GM12878 (cell line): ENCODE measurements at regions not wholly inside any gene's neighbourhood (a gene's known extent, or its start where the extent isn't known, plus 50 kb on each side); places are given as distances from the start of the nearest gene placed in this dataset.

Source experiments
- ATAC-seq: fragments of 200-7000 bp; cut with Tn5 transposase; 3 replicates; pipeline ENCODE4 v1.9.1; 2020; ENCODE audit warnings: mild to moderate bottlenecking, moderate library complexity
- BruUV-seq: library from RNA; stranded (reverse); fragments of 400-500 nt; replicated peaks from 2 replicates; lab custom pipeline; 2021; lab: Mats Ljungman, UMichigan
- CTCF ChIA-PET: fragments of 300-600 bp; sonication (Branson Sonifier 250); formaldehyde crosslinking; extraction: SDS; loops from one replicate; lab custom pipeline; 2021; ENCODE audit warnings: inconsistent platforms; lab: Yijun Ruan, JAX
- POLR2A ChIA-PET: fragments of 350-600 bp; formaldehyde crosslinking; extraction: SDS; loops from one replicate; lab custom pipeline; 2021; ENCODE audit warnings: inconsistent platforms; lab: Charles Lee
- RAD21 ChIA-PET: fragments of 300-600 bp; sonication (Branson Sonifier 250); formaldehyde crosslinking; loops from one replicate; lab custom pipeline; 2023; ENCODE audit warnings: antibody characterized with exemption; ENCODE audit not compliant: unreplicated experiment; lab: Charles Lee
- SMC1A ChIA-PET: fragments of 300-600 bp; sonication (Branson Sonifier 250); formaldehyde crosslinking; loops from one replicate; lab custom pipeline; 2023; ENCODE audit not compliant: unreplicated experiment, uncharacterized antibody; lab: Charles Lee
- DNase-seq: peaks from one replicate; pipeline ENCODE4 v3.0.0-alpha.2; 2011; ENCODE audit warnings: low read depth, low spot score
- FAIRE-seq: peaks from 3 replicates; lab custom pipeline; 2011; peaks lifted over from hg19 to GRCh38; lab: Jason Lieb, UNC
- H2AFZ ChIP-seq: 2 replicates; pipeline ENCODE4 v1.6.0; 2011; ENCODE audit warnings: low read depth, low read length, control low read depth; ENCODE audit not compliant: control insufficient read depth
- H3K27ac ChIP-seq: 2 replicates; pipeline ENCODE4 v1.5.1; 2011; ENCODE audit warnings: control low read depth; ENCODE audit not compliant: control insufficient read depth, insufficient read depth
- H3K27me3 ChIP-seq, 2 experiments: replicated peaks in 1 of 2; 2 replicates each; pipeline versions ENCODE4 v1.6.0 to v1.6.1; 2011; ENCODE audit warnings: low read length in 1 of 2; ENCODE audit not compliant: control insufficient read depth in 2 of 2, insufficient read depth in 2 of 2
- H3K36me3 ChIP-seq, 2 experiments: 2 replicates each; pipeline ENCODE4 v1.5.1; 2011; ENCODE audit warnings: low read length in 1 of 2; ENCODE audit not compliant: control insufficient read depth in 2 of 2, insufficient read depth in 2 of 2
- H3K4me1 ChIP-seq: 2 replicates; pipeline ENCODE4 v1.6.1; 2011; ENCODE audit warnings: mild to moderate bottlenecking, low read length, moderate library complexity, mixed read lengths; ENCODE audit not compliant: control insufficient read depth, insufficient read depth
- H3K4me2 ChIP-seq: 2 replicates; pipeline ENCODE4 v1.6.0; 2011; ENCODE audit warnings: control low read depth; ENCODE audit not compliant: control insufficient read depth, insufficient read depth
- H3K4me3 ChIP-seq: fragments of 200-600 bp; sonication (generic); 2 replicates; pipeline ENCODE4 v1.5.1; 2016
- H3K79me2 ChIP-seq: 2 replicates; pipeline ENCODE4 v1.6.0; 2011; ENCODE audit warnings: low read length; ENCODE audit not compliant: control insufficient read depth, insufficient read depth
- H3K9ac ChIP-seq: 2 replicates; pipeline ENCODE4 v1.8.0; 2011; ENCODE audit warnings: low read length, control low read depth, mixed read lengths; ENCODE audit not compliant: control insufficient read depth, insufficient read depth
- H3K9me3 ChIP-seq: replicated peaks from 3 replicates; pipeline ENCODE4 v1.5.1; 2011; ENCODE audit warnings: mild to moderate bottlenecking, low read length; ENCODE audit not compliant: control insufficient read depth, insufficient read depth
- H4K20me1 ChIP-seq: 2 replicates; pipeline ENCODE4 v1.6.0; 2011; ENCODE audit not compliant: control insufficient read depth, insufficient read depth
- CHD2 ChIP-seq: IDR thresholded peaks from 2 replicates; pipeline ENCODE4 v1.6.1; 2011; ENCODE audit warnings: low read depth, low read length, improper control_type of control experiment, borderline replicate concordance
- DPF2 ChIP-seq: fragments of 450-650 bp; IDR thresholded peaks from 2 replicates; pipeline ENCODE4 v1.6.1; 2017; ENCODE audit warnings: mild to moderate bottlenecking
- FOS ChIP-seq: IDR thresholded peaks from 3 replicates; pipeline ENCODE4 v1.6.1; 2011; ENCODE audit warnings: borderline replicate concordance; ENCODE audit not compliant: insufficient read length; ENCODE audit errors: extremely low read depth
- FOXM1 ChIP-seq: IDR thresholded peaks from 2 replicates; pipeline ENCODE4 v1.6.1; 2012; ENCODE audit warnings: low read depth, mild to moderate bottlenecking, inconsistent platforms, low read length, moderate library complexity
- GABPA ChIP-seq: IDR thresholded peaks from 2 replicates; pipeline ENCODE4 v1.6.1; 2014; ENCODE audit warnings: antibody characterized with exemption, low read depth, mild to moderate bottlenecking, inconsistent platforms
- MYC ChIP-seq: IDR thresholded peaks from 2 replicates; pipeline ENCODE4 v1.6.1; 2011; ENCODE audit warnings: mild to moderate bottlenecking, low read length, moderate library complexity, inconsistent platforms; ENCODE audit not compliant: insufficient read depth, insufficient replicate concordance, insufficient read length, severe bottlenecking
- NBN ChIP-seq: fragments of 450-650 bp; IDR thresholded peaks from 2 replicates; pipeline ENCODE4 v1.6.1; 2016
- RAD21 ChIP-seq: IDR thresholded peaks from 2 replicates; pipeline ENCODE4 v1.6.1; 2011; ENCODE audit warnings: mild to moderate bottlenecking, low read depth, low read length, moderate library complexity; ENCODE audit not compliant: insufficient read depth
- RAD51 ChIP-seq: fragments of 450-650 bp; IDR thresholded peaks from 2 replicates; pipeline ENCODE4 v1.6.1; 2016; ENCODE audit warnings: moderate library complexity, mild to moderate bottlenecking, inconsistent platforms
- RB1 ChIP-seq: fragments of 450-650 bp; formaldehyde crosslinking; IDR thresholded peaks from 2 replicates; pipeline ENCODE4 v1.6.1; 2017; ENCODE audit warnings: mild to moderate bottlenecking, borderline replicate concordance
- SMAD5 ChIP-seq: IDR thresholded peaks from 2 replicates; pipeline ENCODE4 v1.6.1; 2016; ENCODE audit warnings: antibody characterized with exemption, low read depth
- SREBF2 ChIP-seq: IDR thresholded peaks from 2 replicates; pipeline ENCODE4 v1.6.1; 2012; ENCODE audit warnings: mild to moderate bottlenecking, low read length
- USF1 ChIP-seq: IDR thresholded peaks from 2 replicates; pipeline ENCODE4 v1.6.1; 2011; ENCODE audit warnings: borderline replicate concordance, low read depth, mild to moderate bottlenecking, moderate library complexity, mixed read lengths, low read length; ENCODE audit not compliant: insufficient read depth; ENCODE audit errors: extremely low read length
- WRNIP1 ChIP-seq: IDR thresholded peaks from 2 replicates; pipeline ENCODE4 v1.6.1; 2011; ENCODE audit warnings: low read depth, low read length, improper control_type of control experiment, borderline replicate concordance
- ZBED1 ChIP-seq: IDR thresholded peaks from 2 replicates; pipeline ENCODE4 v1.6.1; 2016; ENCODE audit warnings: borderline replicate concordance
- WGBS: methylation state at CpG from one replicate; pipeline ENCODE4 v1.1.6; 2016; ENCODE audit warnings: low lambda C conversion rate; ENCODE audit not compliant: insufficient replicate concordance, insufficient coverage; ENCODE audit errors: missing lambda C conversion rate; 5-methylcytosine and 5-hydroxymethylcytosine counted together
- in situ Hi-C: fragments of 300-500 bp; cut with MboI; formaldehyde crosslinking; loops from 9 replicates; pipeline ENCODE4 v1.14.3; 2018; ENCODE audit warnings: mixed read lengths
- intact Hi-C: fragments of 100-400 bp; cut with micrococcal nuclease; formaldehyde crosslinking; loops from one replicate; pipeline ENCODE4 v1.14.2; 2022; ENCODE audit not compliant: unreplicated experiment
- TF ChIP-seq, protein P1 (sequence below): IDR thresholded peaks from 2 replicates; pipeline ENCODE4 v1.6.1; 2011; ENCODE audit warnings: mild to moderate bottlenecking, low read depth, low read length, moderate library complexity; ENCODE audit not compliant: insufficient replicate concordance
- TF ChIP-seq, protein P2 (sequence below): fragments of 450-650 bp; IDR thresholded peaks from 2 replicates; pipeline ENCODE4 v1.6.1; 2017; ENCODE audit warnings: antibody characterized with exemption, mild to moderate bottlenecking, moderate library complexity
- TF ChIP-seq, protein P3 (sequence below): fragments of 450-650 bp; IDR thresholded peaks from 2 replicates; pipeline ENCODE4 v1.6.1; 2016; ENCODE audit warnings: mild to moderate bottlenecking

GRCh38 chr6:170128346-170128745, 162.5 kb downstream of the DLL1 start (continued):
- TF ChIP-seq, protein P1, sequence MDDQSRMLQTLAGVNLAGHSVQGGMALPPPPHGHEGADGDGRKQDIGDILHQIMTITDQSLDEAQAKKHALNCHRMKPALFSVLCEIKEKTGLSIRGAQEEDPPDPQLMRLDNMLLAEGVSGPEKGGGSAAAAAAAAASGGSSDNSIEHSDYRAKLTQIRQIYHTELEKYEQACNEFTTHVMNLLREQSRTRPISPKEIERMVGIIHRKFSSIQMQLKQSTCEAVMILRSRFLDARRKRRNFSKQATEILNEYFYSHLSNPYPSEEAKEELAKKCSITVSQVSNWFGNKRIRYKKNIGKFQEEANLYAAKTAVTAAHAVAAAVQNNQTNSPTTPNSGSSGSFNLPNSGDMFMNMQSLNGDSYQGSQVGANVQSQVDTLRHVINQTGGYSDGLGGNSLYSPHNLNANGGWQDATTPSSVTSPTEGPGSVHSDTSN: no peak
- TF ChIP-seq, all 136 proteins: peak for 0

DNA sequence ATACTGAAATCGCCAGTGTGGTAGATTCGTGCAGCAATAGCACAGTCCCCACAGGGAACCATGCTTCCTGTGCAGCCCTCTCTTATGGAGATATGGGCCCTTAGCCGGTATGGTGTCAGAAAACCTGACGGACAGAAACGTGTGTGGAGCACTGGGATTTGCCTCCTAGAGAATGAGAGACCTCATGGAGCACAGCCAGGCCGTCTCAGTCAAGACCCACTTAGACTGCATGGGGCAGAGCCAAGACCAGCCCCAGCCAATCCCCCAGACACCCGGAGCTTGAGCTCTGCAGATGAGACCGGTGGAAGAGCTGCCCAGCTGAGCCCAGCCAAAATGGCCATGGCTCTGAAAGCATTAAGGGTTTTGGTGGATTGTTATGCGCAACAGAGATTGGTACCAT, 163.7 kb downstream of the DLL1 start:
- H3K4me2 ChIP-seq: no peak overlapping the region
- in situ Hi-C loops (no loop called here), intact Hi-C loops (no loop called here)
- no peaks in the 10 kb centered on the region; the same call in none of the 2 replicates for H3K4me1 ChIP-seq
- SMC1A ChIA-PET: no interaction called here
- POLR2A ChIA-PET: no interaction called here
- H3K9ac ChIP-seq: no peak overlapping the region
- no TSS peak for BruUV-seq
- H3K36me3 ChIP-seq: no peaks in the 10 kb centered on the region
- WGBS: 32% methylated on average over 9 of the region's 9 CpGs
- no peak overlapping the region for H3K4me3 ChIP-seq
- H3K27me3 ChIP-seq: no peaks in the 10 kb centered on the region
- no peak overlapping the region for H3K27ac ChIP-seq
- H4K20me1 ChIP-seq: no peaks in the 10 kb centered on the region
- no peak for DNase-seq
- peaks cover 1% of the 10 kb centered on the region; the same call in 2 of the 3 replicates for H3K9me3 ChIP-seq
- no peak overlapping the region for H2AFZ ChIP-seq
- no peak for FAIRE-seq
- RAD21 ChIA-PET: no interaction called here
- no peaks in the 10 kb centered on the region for H3K79me2 ChIP-seq
- no peak for ATAC-seq
- CTCF ChIA-PET: no interaction called here
- TF ChIP-seq MYC (no peak), SREBF2 (no peak), FOS (no peak), RAD21 (no peak), SMAD5 (no peak), NBN (no peak), DPF2 (no peak), RAD51 (no peak), GABPA (no peak), USF1 (no peak), ZBED1 (no peak), CHD2 (no peak), WRNIP1 (no peak), RB1 (no peak), FOXM1 (no peak)
- TF ChIP-seq, protein P2, sequence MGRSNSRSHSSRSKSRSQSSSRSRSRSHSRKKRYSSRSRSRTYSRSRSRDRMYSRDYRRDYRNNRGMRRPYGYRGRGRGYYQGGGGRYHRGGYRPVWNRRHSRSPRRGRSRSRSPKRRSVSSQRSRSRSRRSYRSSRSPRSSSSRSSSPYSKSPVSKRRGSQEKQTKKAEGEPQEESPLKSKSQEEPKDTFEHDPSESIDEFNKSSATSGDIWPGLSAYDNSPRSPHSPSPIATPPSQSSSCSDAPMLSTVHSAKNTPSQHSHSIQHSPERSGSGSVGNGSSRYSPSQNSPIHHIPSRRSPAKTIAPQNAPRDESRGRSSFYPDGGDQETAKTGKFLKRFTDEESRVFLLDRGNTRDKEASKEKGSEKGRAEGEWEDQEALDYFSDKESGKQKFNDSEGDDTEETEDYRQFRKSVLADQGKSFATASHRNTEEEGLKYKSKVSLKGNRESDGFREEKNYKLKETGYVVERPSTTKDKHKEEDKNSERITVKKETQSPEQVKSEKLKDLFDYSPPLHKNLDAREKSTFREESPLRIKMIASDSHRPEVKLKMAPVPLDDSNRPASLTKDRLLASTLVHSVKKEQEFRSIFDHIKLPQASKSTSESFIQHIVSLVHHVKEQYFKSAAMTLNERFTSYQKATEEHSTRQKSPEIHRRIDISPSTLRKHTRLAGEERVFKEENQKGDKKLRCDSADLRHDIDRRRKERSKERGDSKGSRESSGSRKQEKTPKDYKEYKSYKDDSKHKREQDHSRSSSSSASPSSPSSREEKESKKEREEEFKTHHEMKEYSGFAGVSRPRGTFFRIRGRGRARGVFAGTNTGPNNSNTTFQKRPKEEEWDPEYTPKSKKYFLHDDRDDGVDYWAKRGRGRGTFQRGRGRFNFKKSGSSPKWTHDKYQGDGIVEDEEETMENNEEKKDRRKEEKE: no peak
- TF ChIP-seq, protein P3, sequence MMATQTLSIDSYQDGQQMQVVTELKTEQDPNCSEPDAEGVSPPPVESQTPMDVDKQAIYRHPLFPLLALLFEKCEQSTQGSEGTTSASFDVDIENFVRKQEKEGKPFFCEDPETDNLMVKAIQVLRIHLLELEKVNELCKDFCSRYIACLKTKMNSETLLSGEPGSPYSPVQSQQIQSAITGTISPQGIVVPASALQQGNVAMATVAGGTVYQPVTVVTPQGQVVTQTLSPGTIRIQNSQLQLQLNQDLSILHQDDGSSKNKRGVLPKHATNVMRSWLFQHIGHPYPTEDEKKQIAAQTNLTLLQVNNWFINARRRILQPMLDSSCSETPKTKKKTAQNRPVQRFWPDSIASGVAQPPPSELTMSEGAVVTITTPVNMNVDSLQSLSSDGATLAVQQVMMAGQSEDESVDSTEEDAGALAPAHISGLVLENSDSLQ: no peak
- TF ChIP-seq, all 136 proteins: peak for 0
